ENCODE measurements at regions not wholly inside any gene's neighbourhood (a gene's known extent, or its start where the extent isn't known, plus 50 kb on each side); places are given as distances from the start of the nearest gene placed in this dataset.

- peaks cover 2% of the 10 kb centered on the region for H3K36me3 ChIP-seq (ENCODE audit: control insufficient read depth, insufficient read depth, low read length)
- no peak for DNase-seq (ENCODE audit: low read depth in 4 of 6, low spot score in 6 of 6)
- H3K4me3 ChIP-seq (ENCODE audit: low read depth, low read length), result no peak overlapping the region
- H3K4me1 ChIP-seq (ENCODE audit: control insufficient read depth, insufficient read depth, low read length), result peaks cover 55% of the 10 kb centered on the region
- no peaks in the 10 kb centered on the region for H3K27me3 ChIP-seq (ENCODE audit: control insufficient read depth, insufficient read depth, low read length)
- WGBS (ENCODE audit: insufficient coverage), result 80% methylated on average over 24 of the region's 25 CpGs
- H3K9me3 ChIP-seq (ENCODE audit: control insufficient read depth, insufficient read depth, low read length), result no peaks in the 10 kb centered on the region
- no peak overlapping the region for H3K27ac ChIP-seq (ENCODE audit: low read depth, low read length)
Measured at GRCh38 chr16:85396879-85397871, 215.9 kb upstream of the GSE1 start.

- peaks cover 62% of the 10 kb centered on the region for H3K4me1 ChIP-seq (ENCODE audit: control insufficient read depth, insufficient read depth, low read length)
- DNase-seq (ENCODE audit: low read depth in 4 of 6, low spot score in 6 of 6), result no peak
- WGBS (ENCODE audit: insufficient coverage), result 94% methylated on average over 8 of the region's 8 CpGs
- no peaks in the 10 kb centered on the region for H3K27me3 ChIP-seq (ENCODE audit: control insufficient read depth, insufficient read depth, low read length)
- no peak overlapping the region for H3K4me3 ChIP-seq (ENCODE audit: low read depth, low read length)
- no peak overlapping the region for H3K27ac ChIP-seq (ENCODE audit: low read depth, low read length)
- peaks cover 2% of the 10 kb centered on the region for H3K36me3 ChIP-seq (ENCODE audit: control insufficient read depth, insufficient read depth, low read length)
- H3K9me3 ChIP-seq (ENCODE audit: control insufficient read depth, insufficient read depth, low read length), result no peaks in the 10 kb centered on the region
Measured at GRCh38 chr16:85398050-85398451, 215.1 kb upstream of the GSE1 start.

- Histone ChIP-seq H3K4me1 (ENCODE audit: control insufficient read depth, insufficient read depth, low read length) (peaks cover 59% of the 10 kb centered on the region), H3K4me3 (ENCODE audit: low read depth, low read length) (no peak overlapping the region), H3K9me3 (ENCODE audit: control insufficient read depth, insufficient read depth, low read length) (no peaks in the 10 kb centered on the region), H3K27ac (ENCODE audit: low read depth, low read length) (no peak overlapping the region), H3K27me3 (ENCODE audit: control insufficient read depth, insufficient read depth, low read length) (no peaks in the 10 kb centered on the region), H3K36me3 (ENCODE audit: control insufficient read depth, insufficient read depth, low read length) (peaks cover 2% of the 10 kb centered on the region)
- no peak for DNase-seq (ENCODE audit: low read depth in 4 of 6, low spot score in 6 of 6)
- 85% methylated on average over 15 of the region's 22 CpGs for WGBS (ENCODE audit: insufficient coverage)
Measured at GRCh38 chr16:85398688-85399582, 214.2 kb upstream of the GSE1 start.

GRCh38 chr16:85399583-85400284 is 213.4 kb upstream of the GSE1 start:
- peaks cover 2% of the 10 kb centered on the region for H3K36me3 ChIP-seq (ENCODE audit: control insufficient read depth, insufficient read depth, low read length)
- H3K4me1 ChIP-seq (ENCODE audit: control insufficient read depth, insufficient read depth, low read length), result peaks cover 51% of the 10 kb centered on the region
- no peaks in the 10 kb centered on the region for H3K27me3 ChIP-seq (ENCODE audit: control insufficient read depth, insufficient read depth, low read length)
- DNase-seq (ENCODE audit: low read depth in 4 of 6, low spot score in 6 of 6), result no peak
- H3K4me3 ChIP-seq (ENCODE audit: low read depth, low read length), result no peak overlapping the region
- H3K27ac ChIP-seq (ENCODE audit: low read depth, low read length), result no peak overlapping the region
- H3K9me3 ChIP-seq (ENCODE audit: control insufficient read depth, insufficient read depth, low read length), result no peaks in the 10 kb centered on the region
- 68% methylated on average over 21 of the region's 23 CpGs for WGBS (ENCODE audit: insufficient coverage)

GRCh38 chr16:85400305-85401205 is 212.6 kb upstream of the GSE1 start:
- Histone ChIP-seq H3K4me3 (ENCODE audit: low read depth, low read length) (no peak overlapping the region), H3K4me1 (ENCODE audit: control insufficient read depth, insufficient read depth, low read length) (peaks cover 43% of the 10 kb centered on the region), H3K36me3 (ENCODE audit: control insufficient read depth, insufficient read depth, low read length) (peaks cover 2% of the 10 kb centered on the region), H3K27me3 (ENCODE audit: control insufficient read depth, insufficient read depth, low read length) (no peaks in the 10 kb centered on the region), H3K9me3 (ENCODE audit: control insufficient read depth, insufficient read depth, low read length) (no peaks in the 10 kb centered on the region), H3K27ac (ENCODE audit: low read depth, low read length) (no peak overlapping the region)
- no peak for DNase-seq (ENCODE audit: low read depth in 4 of 6, low spot score in 6 of 6)
- 91% methylated on average over 19 of the region's 25 CpGs for WGBS (ENCODE audit: insufficient coverage)

- Histone ChIP-seq H3K27ac (ENCODE audit: low read depth, low read length) (no peak overlapping the region), H3K9me3 (ENCODE audit: control insufficient read depth, insufficient read depth, low read length) (no peaks in the 10 kb centered on the region), H3K36me3 (ENCODE audit: control insufficient read depth, insufficient read depth, low read length) (peaks cover 2% of the 10 kb centered on the region), H3K4me3 (ENCODE audit: low read depth, low read length) (no peak overlapping the region), H3K27me3 (ENCODE audit: control insufficient read depth, insufficient read depth, low read length) (no peaks in the 10 kb centered on the region), H3K4me1 (ENCODE audit: control insufficient read depth, insufficient read depth, low read length) (peaks cover 34% of the 10 kb centered on the region)
- 84% methylated on average over 16 of the region's 16 CpGs for WGBS (ENCODE audit: insufficient coverage)
- DNase-seq (ENCODE audit: low read depth in 4 of 6, low spot score in 6 of 6), result no peak
Measured at GRCh38 chr16:85401370-85401916, 211.7 kb upstream of the GSE1 start.

- 95% methylated on average over 30 of the region's 30 CpGs for WGBS (ENCODE audit: insufficient coverage)
- no peak overlapping the region for H3K4me3 ChIP-seq (ENCODE audit: low read depth, low read length)
Measured at GRCh38 chr16:85401917-85402766, 211.0 kb upstream of the GSE1 start.

More at GRCh38 chr16:85401917-85402766, 211.0 kb upstream of the GSE1 start:
- Histone ChIP-seq H3K27me3 (ENCODE audit: control insufficient read depth, insufficient read depth, low read length) (no peaks in the 10 kb centered on the region), H3K4me1 (ENCODE audit: control insufficient read depth, insufficient read depth, low read length) (peaks cover 27% of the 10 kb centered on the region), H3K9me3 (ENCODE audit: control insufficient read depth, insufficient read depth, low read length) (no peaks in the 10 kb centered on the region), H3K27ac (ENCODE audit: low read depth, low read length) (no peak overlapping the region), H3K36me3 (ENCODE audit: control insufficient read depth, insufficient read depth, low read length) (peaks cover 2% of the 10 kb centered on the region)
- no peak for DNase-seq (ENCODE audit: low read depth in 4 of 6, low spot score in 6 of 6)

All from spinal cord (tissue), 9 donors.